B cell (primary cell): ENCODE measurements at regions not wholly inside any gene's neighbourhood (a gene's known extent, or its start where the extent isn't known, plus 50 kb on each side); places are given as distances from the start of the nearest gene placed in this dataset.
"Not testable (repeated sequence)": the region's sequence is repeated elsewhere in the genome, so short reads cannot be mapped to it uniquely, and the experiment has no call there.

Source experiments
- ATAC-seq: fragments of 200-7000 bp; cut with Tn5 transposase; one replicate; pipeline ENCODE4 v1.10.0; 2021; ENCODE audit warnings: low read depth, mild to moderate bottlenecking, moderate number of reproducible peaks, moderate library complexity
- CTCF ChIA-PET: fragments of 350-600 bp; sonication (Branson Sonifier 250); formaldehyde crosslinking; loops from one replicate; lab custom pipeline; 2021; ENCODE audit warnings: antibody characterized with exemption, inconsistent platforms; lab: Charles Lee
- POLR2A ChIA-PET: fragments of 350-600 bp; sonication (Branson Sonifier 250); formaldehyde crosslinking; loops from one replicate; lab custom pipeline; 2021; ENCODE audit warnings: antibody characterized with exemption; lab: Charles Lee
- DNase-seq: peaks from one replicate; pipeline ENCODE4 v3.0.0; 2013
- H2AFZ ChIP-seq: 2 replicates; pipeline ENCODE4 v1.6.1; 2012; ENCODE audit warnings: mild to moderate bottlenecking, low read depth, low read length; ENCODE audit not compliant: insufficient read depth, poor library complexity, severe bottlenecking
- H3K27ac ChIP-seq, 2 donors: 1 replicate in 1 of 2; 2 replicates in 1 of 2; pipeline ENCODE4 v1.5.1; 2012 to 2013; ENCODE audit warnings: low read length in 2 of 2, mild to moderate bottlenecking in 2 of 2, moderate library complexity in 1 of 2
- H3K27me3 ChIP-seq, 4 experiments: fragments of 200-600 bp in 1 of 4; sonication (generic) in 1 of 4; replicated peaks in 1 of 4; 1 replicate in 2 of 4; 2 replicates in 2 of 4; pipeline versions ENCODE4 v1.6.1 to v1.7.0; 2013 to 2016; ENCODE audit warnings: low read length in 3 of 4, mild to moderate bottlenecking in 2 of 4, mixed read lengths in 1 of 4, moderate library complexity in 1 of 4; ENCODE audit not compliant: insufficient read depth in 4 of 4, control insufficient read depth in 3 of 4; ENCODE audit errors: control extremely low read depth in 1 of 4
- H3K36me3 ChIP-seq, 2 experiments: replicated peaks in 1 of 2; 1 replicate in 1 of 2; 2 replicates in 1 of 2; pipeline versions ENCODE4 v1.6.1 to v1.7.1; 2013; ENCODE audit warnings: low read length in 1 of 2; ENCODE audit not compliant: insufficient read depth in 2 of 2, control insufficient read depth in 1 of 2; ENCODE audit errors: control extremely low read depth in 1 of 2, extremely low read depth in 1 of 2
- H3K4me1 ChIP-seq, 2 donors: fragments of 200-600 bp in 1 of 2; sonication (generic) in 1 of 2; 1 replicate in 1 of 2; 2 replicates in 1 of 2; pipeline versions ENCODE4 v1.5.1 to v1.6.1; 2013 to 2017; ENCODE audit warnings: low read length in 2 of 2; ENCODE audit not compliant: control insufficient read depth in 2 of 2, insufficient read depth in 2 of 2
- H3K4me2 ChIP-seq: replicated peaks from 2 replicates; pipeline ENCODE3; 2012; ENCODE audit warnings: mild to moderate bottlenecking, low read depth, low read length; ENCODE audit not compliant: poor library complexity, severe bottlenecking
- H3K4me3 ChIP-seq, 5 experiments: fragments of 200-600 bp in 1 of 5; sonication (generic) in 1 of 5; 1 replicate in 3 of 5; 2 replicates in 2 of 5; pipeline versions ENCODE4 v1.5.1 to v1.7.0; 2011 to 2016; ENCODE audit warnings: low read length in 4 of 5, mild to moderate bottlenecking in 4 of 5, low read depth in 2 of 5, control low read depth in 1 of 5, moderate library complexity in 1 of 5; ENCODE audit not compliant: insufficient read depth in 1 of 5; ENCODE audit errors: control extremely low read depth in 1 of 5, extremely low read depth in 1 of 5
- H3K79me2 ChIP-seq: fragments of 200-600 bp; sonication (generic); one replicate; pipeline ENCODE4 v1.6.0; 2016; ENCODE audit warnings: low read length; ENCODE audit not compliant: control insufficient read depth, insufficient read depth
- H3K9ac ChIP-seq: fragments of 200-600 bp; sonication (generic); 2 replicates; pipeline ENCODE4 v1.6.1; 2017; ENCODE audit warnings: mild to moderate bottlenecking, low read length, moderate library complexity
- H3K9me3 ChIP-seq, 3 donors: one replicate each; pipeline versions ENCODE4 v1.6.1 to v1.7.1; 2013; ENCODE audit warnings: low read length in 2 of 3; ENCODE audit not compliant: control insufficient read depth in 2 of 3, insufficient read depth in 1 of 3; ENCODE audit errors: control extremely low read depth in 1 of 3
- H4K20me1 ChIP-seq: 2 replicates; pipeline ENCODE4 v1.6.0; 2012; ENCODE audit warnings: mild to moderate bottlenecking, low read length; ENCODE audit not compliant: insufficient read depth, control insufficient read depth, poor library complexity, severe bottlenecking
- H3K27ac Mint-ChIP-seq: one replicate; pipeline ENCODE4 v1.8.0; 2021; ENCODE audit warnings: mixed read lengths
- H3K27me3 Mint-ChIP-seq: one replicate; pipeline ENCODE4 v1.8.0; 2021; ENCODE audit warnings: mixed read lengths
- H3K4me1 Mint-ChIP-seq: one replicate; pipeline ENCODE4 v1.8.0; 2021; ENCODE audit warnings: mixed read lengths
- H3K4me3 Mint-ChIP-seq: one replicate; pipeline ENCODE4 v1.8.0; 2021; ENCODE audit warnings: mixed read lengths
- H3K9me3 Mint-ChIP-seq: one replicate; pipeline ENCODE4 v1.8.0; 2022; ENCODE audit warnings: mixed read lengths; ENCODE audit not compliant: insufficient read depth
- CTCF ChIP-seq: fragments of 200-600 bp; IDR thresholded peaks from one replicate; pipeline ENCODE4 v1.8.0; 2022; ENCODE audit warnings: antibody characterized with exemption, mild to moderate bottlenecking
- EZH2 ChIP-seq: IDR thresholded peaks from 2 replicates; pipeline ENCODE4 v1.6.1; 2012; ENCODE audit warnings: borderline replicate concordance, low read depth, mild to moderate bottlenecking, moderate library complexity, low read length; ENCODE audit not compliant: insufficient read depth, poor library complexity, severe bottlenecking
- WGBS: methylation state at CpG from one replicate; pipeline ENCODE4 v1.1.5; 2013; ENCODE audit warnings: missing lambda C conversion rate; ENCODE audit not compliant: insufficient coverage; 5-methylcytosine and 5-hydroxymethylcytosine counted together
- intact Hi-C: fragments of 100-400 bp; cut with micrococcal nuclease; formaldehyde crosslinking; loops from one replicate; pipeline ENCODE4 v1.10.0; 2022

- H3K9ac ChIP-seq, ATAC-seq, H3K4me2 ChIP-seq, H3K4me3 Mint-ChIP-seq, H3K9me3 Mint-ChIP-seq, H3K27ac Mint-ChIP-seq, CTCF ChIA-PET, H3K79me2 ChIP-seq, H3K4me1 ChIP-seq, H3K4me3 ChIP-seq, H2AFZ ChIP-seq, POLR2A ChIA-PET, DNase-seq, H3K36me3 ChIP-seq, H3K27ac ChIP-seq, H3K9me3 ChIP-seq, H3K4me1 Mint-ChIP-seq, intact Hi-C loops, H4K20me1 ChIP-seq: not testable (repeated sequence)
- peaks cover 12% of the 10 kb centered on the region for H3K27me3 Mint-ChIP-seq
- H3K27me3 ChIP-seq, result peaks cover 0 to 13% (median 0%) of the 10 kb centered on the region in 4 experiments
These were observed 50.4 kb upstream of the B3GAT2 start for GRCh38 chr6:71007298-71007697.

- intact Hi-C loops, result loop anchor here (2.0 to 10.0 kb wide), 3 partner anchors 127 to 701 kb away; no protein-coding TSS in a partner anchor
- no peak for TF ChIP-seq CTCF
- TF ChIP-seq EZH2, result no peak
- no peaks in the 10 kb centered on the region for H3K79me2 ChIP-seq
- no peak overlapping the region for H3K27ac ChIP-seq
- POLR2A ChIA-PET, result no interaction called here
- no peak overlapping the region for H3K4me3 ChIP-seq
- no peak overlapping the region for H2AFZ ChIP-seq
- no peak overlapping the region for H3K9ac ChIP-seq
- CTCF ChIA-PET, result interaction anchor here (0.9 to 3.2 kb wide), 8 partner anchors 10 to 791 kb away, joined by 4 to 22 read pairs (median 4); no protein-coding TSS in a partner anchor
- H3K36me3 ChIP-seq, result no peaks in the 10 kb centered on the region
- no peaks in the 10 kb centered on the region for H3K9me3 Mint-ChIP-seq
- H4K20me1 ChIP-seq, result no peaks in the 10 kb centered on the region
- H3K27me3 Mint-ChIP-seq, result peaks cover 14% of the 10 kb centered on the region
- no peak overlapping the region for H3K4me3 Mint-ChIP-seq
- H3K9me3 ChIP-seq, result no peaks in the 10 kb centered on the region
- no peak for DNase-seq
- H3K27me3 ChIP-seq, result peaks cover 0 to 13% (median 0%) of the 10 kb centered on the region in 4 experiments
- peaks cover 2% of the 10 kb centered on the region for H3K4me1 Mint-ChIP-seq
- peaks cover 0 to 3% of the 10 kb centered on the region in 2 donors for H3K4me1 ChIP-seq
- H3K27ac Mint-ChIP-seq, result no peak overlapping the region
- no CpG with 5 or more reads among the region's 1 CpG for WGBS
- H3K4me2 ChIP-seq, result no peak overlapping the region
- ATAC-seq, result no peak
These were observed 55.1 kb upstream of the B3GAT2 start for GRCh38 chr6:71011871-71012371.
